HS-27A (cell line): ENCODE measurements at regions not wholly inside any gene's neighbourhood (a gene's known extent, or its start where the extent isn't known, plus 50 kb on each side); places are given as distances from the start of the nearest gene placed in this dataset.
"Not testable (repeated sequence)": the region's sequence is repeated elsewhere in the genome, so short reads cannot be mapped to it uniquely, and the experiment has no call there.

Source experiments
- DNase-seq: peaks from one replicate; pipeline ENCODE4 v3.0.0-alpha.2; 2012; ENCODE audit warnings: low read depth, missing footprints

- DNase-seq: no peak
Measured at GRCh38 chr9:85487872-85488271, 253.9 kb downstream of the AGTPBP1 start.

- DNase-seq: no peak
Measured at GRCh38 chr9:85484235-85484634, 257.5 kb downstream of the AGTPBP1 start.

- no peak for DNase-seq
Measured at GRCh38 chr9:85483208-85483607, 258.5 kb downstream of the AGTPBP1 start.

- no peak for DNase-seq
Measured at GRCh38 chr9:85479305-85479704, 262.4 kb downstream of the AGTPBP1 start.

- DNase-seq: no peak
Measured at GRCh38 chr9:85478847-85479246, 262.9 kb downstream of the AGTPBP1 start.

GRCh38 chr9:85474896-85475295, 266.9 kb downstream of the AGTPBP1 start:
- DNase-seq: not testable (repeated sequence)

GRCh38 chr9:85471791-85472190, 270.0 kb downstream of the AGTPBP1 start:
- DNase-seq: no peak

- no peak for DNase-seq
Measured at GRCh38 chr9:85469041-85469440, 272.7 kb downstream of the AGTPBP1 start.

GRCh38 chr9:85466834-85467233, 274.9 kb downstream of the AGTPBP1 start:
- no peak for DNase-seq

- DNase-seq: not testable (repeated sequence)
Measured at GRCh38 chr9:85458114-85458864, 283.5 kb downstream of the AGTPBP1 start.

- no peak for DNase-seq
Measured at GRCh38 chr9:85453850-85454249, 287.9 kb downstream of the AGTPBP1 start.

- no peak for DNase-seq
Measured at GRCh38 chr9:85452841-85453240, 288.9 kb downstream of the AGTPBP1 start.

GRCh38 chr9:85451680-85452079, 290.1 kb downstream of the AGTPBP1 start:
- DNase-seq: no peak

- DNase-seq: no peak
Measured at GRCh38 chr9:85445887-85446286, 295.9 kb downstream of the AGTPBP1 start.

- DNase-seq: no peak
Measured at GRCh38 chr9:85444243-85444642, 297.5 kb downstream of the AGTPBP1 start.

GRCh38 chr9:85443190-85443598, 298.6 kb downstream of the AGTPBP1 start:
- no peak for DNase-seq

- no peak for DNase-seq
Measured at GRCh38 chr9:85439791-85440190, 302.0 kb downstream of the AGTPBP1 start.

GRCh38 chr9:85433956-85434355, 307.8 kb downstream of the AGTPBP1 start:
- not testable (repeated sequence) for DNase-seq

- not testable (repeated sequence) for DNase-seq
Measured at GRCh38 chr9:85433551-85433950, 308.2 kb downstream of the AGTPBP1 start.

GRCh38 chr9:85433046-85433445, 308.7 kb downstream of the AGTPBP1 start:
- DNase-seq: no peak

- no peak for DNase-seq
Measured at GRCh38 chr9:85432599-85432998, 309.2 kb downstream of the AGTPBP1 start.

GRCh38 chr9:85431339-85432102, 310.2 kb downstream of the AGTPBP1 start:
- no peak for DNase-seq

GRCh38 chr9:85430659-85431338, 311.0 kb downstream of the AGTPBP1 start:
- DNase-seq: no peak
